ENCODE measurements at regions not wholly inside any gene's neighbourhood (a gene's known extent, or its start where the extent isn't known, plus 50 kb on each side); places are given as distances from the start of the nearest gene placed in this dataset.

DNA sequence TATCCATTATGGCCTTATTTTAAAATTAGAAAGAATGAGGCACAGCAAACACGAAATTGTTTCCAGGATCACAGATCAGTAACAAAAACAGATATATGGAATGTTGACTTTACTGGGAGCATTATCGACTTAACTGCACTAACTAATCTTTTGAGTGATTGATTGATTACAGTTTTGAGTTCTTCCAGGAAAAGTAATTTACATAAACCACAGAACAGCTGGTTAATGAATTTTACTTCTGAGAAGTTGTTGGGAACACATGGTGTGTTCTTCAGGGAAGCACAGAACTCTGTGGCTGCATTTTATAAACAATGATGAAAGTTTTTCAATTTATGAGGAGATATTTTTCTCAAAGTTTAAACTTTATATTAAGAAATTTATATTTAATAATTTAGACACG is 802.4 kb upstream of the ACO1 start:
- H3K36me3 Mint-ChIP-seq (ENCODE audit: insufficient read depth in 1 of 3, low read depth in 3 of 3) = no peaks in the 10 kb centered on the region
- no peak overlapping the region for H3K27ac ChIP-seq (ENCODE audit: insufficient read length, low read depth, low read length)
- no peaks in the 10 kb centered on the region for H3K79me1 ChIP-seq (ENCODE audit: insufficient read depth, low read depth, low read length, poor library complexity, severe bottlenecking)
- no peak overlapping the region for H3K4me3 Mint-ChIP-seq
- H3K9me3 Mint-ChIP-seq = no peaks in the 10 kb centered on the region
- no peaks in the 10 kb centered on the region for H3K79me2 ChIP-seq (ENCODE audit: insufficient read depth, low read length)
- no peak overlapping the region for H3K23ac ChIP-seq (ENCODE audit: insufficient read length, low read depth, low read length)
- H3K27ac Mint-ChIP-seq = no peak overlapping the region
- no peaks in the 10 kb centered on the region for H3K4me1 Mint-ChIP-seq
- no peak for DNase-seq
- WGBS (ENCODE audit: extremely low coverage, insufficient read length, low lambda C conversion rate) = no CpG with 5 or more reads among the region's 3 CpGs
- no peak overlapping the region for H2BK12ac ChIP-seq (ENCODE audit: insufficient read length, low read depth, low read length)
- H2BK5ac ChIP-seq (ENCODE audit: insufficient read length, low read length) = no peak overlapping the region
- H4K91ac ChIP-seq (ENCODE audit: insufficient read length, low read depth, low read length) = no peak overlapping the region
- no peaks in the 10 kb centered on the region for H3K4me1 ChIP-seq (ENCODE audit: insufficient read depth, low read length)
- H4K20me1 ChIP-seq (ENCODE audit: control insufficient read depth, insufficient read depth, insufficient read length) = no peaks in the 10 kb centered on the region
- no peak overlapping the region for H3K56ac ChIP-seq (ENCODE audit: insufficient read length, low read depth, low read length)
- H3K14ac ChIP-seq (ENCODE audit: insufficient read depth, low read length) = no peak overlapping the region
- H3K4me2 ChIP-seq (ENCODE audit: insufficient read depth, insufficient read length, low read length) = no peak overlapping the region
- H4K5ac ChIP-seq (ENCODE audit: insufficient read length, low read depth, low read length) = no peak overlapping the region
- no peaks in the 10 kb centered on the region for H3K27me3 ChIP-seq (ENCODE audit: insufficient read depth, low read length)
- H3K18ac ChIP-seq (ENCODE audit: insufficient read length, low read depth, low read length) = no peak overlapping the region
- TF ChIP-seq, protein P1, sequence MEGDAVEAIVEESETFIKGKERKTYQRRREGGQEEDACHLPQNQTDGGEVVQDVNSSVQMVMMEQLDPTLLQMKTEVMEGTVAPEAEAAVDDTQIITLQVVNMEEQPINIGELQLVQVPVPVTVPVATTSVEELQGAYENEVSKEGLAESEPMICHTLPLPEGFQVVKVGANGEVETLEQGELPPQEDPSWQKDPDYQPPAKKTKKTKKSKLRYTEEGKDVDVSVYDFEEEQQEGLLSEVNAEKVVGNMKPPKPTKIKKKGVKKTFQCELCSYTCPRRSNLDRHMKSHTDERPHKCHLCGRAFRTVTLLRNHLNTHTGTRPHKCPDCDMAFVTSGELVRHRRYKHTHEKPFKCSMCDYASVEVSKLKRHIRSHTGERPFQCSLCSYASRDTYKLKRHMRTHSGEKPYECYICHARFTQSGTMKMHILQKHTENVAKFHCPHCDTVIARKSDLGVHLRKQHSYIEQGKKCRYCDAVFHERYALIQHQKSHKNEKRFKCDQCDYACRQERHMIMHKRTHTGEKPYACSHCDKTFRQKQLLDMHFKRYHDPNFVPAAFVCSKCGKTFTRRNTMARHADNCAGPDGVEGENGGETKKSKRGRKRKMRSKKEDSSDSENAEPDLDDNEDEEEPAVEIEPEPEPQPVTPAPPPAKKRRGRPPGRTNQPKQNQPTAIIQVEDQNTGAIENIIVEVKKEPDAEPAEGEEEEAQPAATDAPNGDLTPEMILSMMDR (conservative IDR thresholded peaks at IDR 0.05) = no peak
- no peak overlapping the region for H3K4ac ChIP-seq (ENCODE audit: low read depth, low read length)
- no peak overlapping the region for H2BK15ac ChIP-seq (ENCODE audit: low read depth, low read length)
- no peak overlapping the region for H4K8ac ChIP-seq (replicated peaks; ENCODE audit: insufficient read length, low read depth, low read length)
- no peak overlapping the region for H2BK20ac ChIP-seq (ENCODE audit: low read depth, low read length, poor library complexity, severe bottlenecking)
- H3K9me3 ChIP-seq (ENCODE audit: control insufficient read depth, low read depth, low read length) = no peaks in the 10 kb centered on the region
- H2AK5ac ChIP-seq (ENCODE audit: insufficient read length, low read length) = no peak overlapping the region
- no peak overlapping the region for H3K9ac ChIP-seq (ENCODE audit: extremely low read depth, insufficient read length, low read length)
- no peak overlapping the region for H3T11ph ChIP-seq (ENCODE audit: low read length)
- no peaks in the 10 kb centered on the region for H3K27me3 Mint-ChIP-seq (ENCODE audit: low read depth)
- H2AFZ ChIP-seq (ENCODE audit: low read length) = no peak overlapping the region
- H3K23me2 ChIP-seq (ENCODE audit: insufficient read length, low read depth, low read length, poor library complexity, severe bottlenecking) = no peaks in the 10 kb centered on the region
- no peak overlapping the region for H2BK120ac ChIP-seq (ENCODE audit: low read depth, low read length, poor library complexity, severe bottlenecking)

Measured in H9 (cell line).